ENCODE measurements at regions not wholly inside any gene's neighbourhood (a gene's known extent, or its start where the extent isn't known, plus 50 kb on each side); places are given as distances from the start of the nearest gene placed in this dataset.

GRCh38 chr3:124282751-124283651 is 291.1 kb upstream of the ROPN1 start:
- no peak for DNase-seq

- DNase-seq, result no peak
Observed at GRCh38 chr3:124283652-124284023, 291.7 kb upstream of the ROPN1 start.

- no peak for DNase-seq
Observed at GRCh38 chr3:124288996-124289395, 297.1 kb upstream of the ROPN1 start.

GRCh38 chr3:124291008-124291407 is 299.1 kb upstream of the ROPN1 start:
- no peak for DNase-seq

GRCh38 chr3:124292329-124292728 is 300.4 kb upstream of the ROPN1 start:
- DNase-seq, result no peak

- no peak for DNase-seq
Observed at GRCh38 chr3:124293584-124293983, 301.7 kb upstream of the ROPN1 start.

GRCh38 chr3:124295362-124295761 is 303.4 kb upstream of the ROPN1 start:
- no peak for DNase-seq

- no peak for DNase-seq
Observed at GRCh38 chr3:124296406-124296805, 304.5 kb upstream of the ROPN1 start.

- no peak for DNase-seq
Observed at GRCh38 chr3:124297062-124297980, 305.4 kb upstream of the ROPN1 start.

GRCh38 chr3:124298301-124298700 is 306.4 kb upstream of the ROPN1 start:
- DNase-seq, result no peak

GRCh38 chr3:124298951-124299350 is 307.0 kb upstream of the ROPN1 start:
- DNase-seq, result no peak

GRCh38 chr3:124299831-124300230 is 307.9 kb upstream of the ROPN1 start:
- no peak for DNase-seq

GRCh38 chr3:124300416-124300815 is 308.5 kb upstream of the ROPN1 start:
- no peak for DNase-seq

- DNase-seq, result no peak
Observed at GRCh38 chr3:124303305-124303910, 311.5 kb upstream of the ROPN1 start.

GRCh38 chr3:124306665-124307064 is 314.7 kb upstream of the ROPN1 start:
- no peak for DNase-seq

- no peak for DNase-seq
Observed at GRCh38 chr3:124313621-124314020, 321.7 kb upstream of the ROPN1 start.

- no peak for DNase-seq
Observed at GRCh38 chr3:124315215-124316033, 323.5 kb upstream of the ROPN1 start.

- DNase-seq, result no peak
Observed at GRCh38 chr3:124316034-124316287, 324.0 kb upstream of the ROPN1 start.

- DNase-seq, result no peak
Observed at GRCh38 chr3:124318014-124318413, 326.1 kb upstream of the ROPN1 start.

- no peak for DNase-seq
Observed at GRCh38 chr3:124318656-124319055, 326.7 kb upstream of the ROPN1 start.

GRCh38 chr3:124320976-124321375 is 329.1 kb upstream of the ROPN1 start:
- DNase-seq, result no peak

- DNase-seq, result no peak
Observed at GRCh38 chr3:124322309-124322880, 330.5 kb upstream of the ROPN1 start.

All from CD4-positive, alpha-beta T cell treated with Interleukin-21 for 1 hour (primary cell).